Fibroblast of villous mesenchyme (primary cell): ENCODE measurements at regions not wholly inside any gene's neighbourhood (a gene's known extent, or its start where the extent isn't known, plus 50 kb on each side); places are given as distances from the start of the nearest gene placed in this dataset.

Experiments used
- DNase-seq: peaks from one replicate; pipeline ENCODE4 v3.0.0-alpha.2; 2010; ENCODE audit warnings: low read depth
- H3K4me3 ChIP-seq: 2 replicates; pipeline ENCODE4 v1.5.1; 2011; ENCODE audit warnings: low read depth, mild to moderate bottlenecking, low read length
- CTCF ChIP-seq: IDR thresholded peaks from 2 replicates; pipeline ENCODE4 v1.5.1; 2012; ENCODE audit warnings: low read depth, mild to moderate bottlenecking, low read length; ENCODE audit not compliant: insufficient read depth

DNA sequence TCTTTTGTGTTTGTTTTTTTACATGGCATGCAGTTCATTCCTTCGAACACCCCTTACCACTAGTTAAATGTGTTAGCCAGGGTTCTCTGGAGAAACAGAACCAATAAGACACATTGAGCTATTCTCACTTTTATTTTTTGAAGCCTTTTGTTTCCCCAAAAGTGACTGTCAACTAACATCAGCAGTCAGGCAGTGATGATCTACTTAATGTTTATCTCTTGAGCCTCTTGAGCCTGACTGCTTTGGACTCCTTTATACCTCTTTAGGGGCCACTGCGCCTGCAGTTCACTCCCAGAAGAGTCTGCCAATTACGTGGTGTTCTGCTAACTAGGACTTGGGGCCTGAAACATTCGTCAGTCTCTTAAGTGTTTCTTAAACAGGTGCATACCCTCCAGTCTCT lies 163.7 kb upstream of the FLRT2 start:
- DNase-seq, result no peak
- TF ChIP-seq CTCF, result no peak
- no peak overlapping the region for H3K4me3 ChIP-seq

- DNase-seq, result no peak
- TF ChIP-seq CTCF, result no peak
- H3K4me3 ChIP-seq, result no peak overlapping the region
Observed at GRCh38 chr14:85380881-85381280, 149.1 kb upstream of the FLRT2 start.

- H3K4me3 ChIP-seq, result no peak overlapping the region
- DNase-seq, result no peak
- TF ChIP-seq CTCF, result no peak
Observed at GRCh38 chr14:85382341-85382740, 147.6 kb upstream of the FLRT2 start.

DNA sequence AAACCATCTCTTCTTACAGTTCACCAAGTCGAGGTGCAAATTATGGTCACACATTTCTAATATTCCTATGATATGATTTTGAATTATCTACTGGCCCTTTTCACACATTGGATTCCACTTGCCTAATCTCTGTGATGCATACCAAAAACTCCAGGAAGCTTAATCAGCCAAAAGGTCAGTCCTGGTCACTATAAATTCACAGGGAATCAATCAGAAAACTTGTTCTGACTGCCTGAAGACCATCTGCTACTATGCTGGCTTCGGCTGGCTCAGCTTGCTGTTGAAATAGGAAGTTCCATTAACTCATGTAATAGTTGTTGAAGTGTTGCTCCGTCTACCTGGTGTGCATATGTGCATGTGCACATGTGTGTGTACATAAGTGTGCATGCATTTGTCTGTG lies 142.8 kb upstream of the FLRT2 start:
- DNase-seq, result no peak
- H3K4me3 ChIP-seq, result no peak overlapping the region
- TF ChIP-seq CTCF, result no peak

- TF ChIP-seq CTCF, result no peak
- no peak for DNase-seq
- H3K4me3 ChIP-seq, result no peak overlapping the region
Observed at GRCh38 chr14:85390236-85390635, 139.7 kb upstream of the FLRT2 start.

- no peak for TF ChIP-seq CTCF
- H3K4me3 ChIP-seq, result no peak overlapping the region
- DNase-seq, result no peak
Observed at GRCh38 chr14:85391455-85391854, 138.5 kb upstream of the FLRT2 start.

- no peak overlapping the region for H3K4me3 ChIP-seq
- DNase-seq, result no peak
- no peak for TF ChIP-seq CTCF
Observed at GRCh38 chr14:85391892-85392291, 138.1 kb upstream of the FLRT2 start.
